Smooth muscle cell (in vitro differentiated cells): ENCODE measurements at regions not wholly inside any gene's neighbourhood (a gene's known extent, or its start where the extent isn't known, plus 50 kb on each side); places are given as distances from the start of the nearest gene placed in this dataset.

Experiments used
- DNase-seq: peaks from one replicate; lab custom pipeline; 2025; ENCODE audit not compliant: unreplicated experiment; lab: John Stamatoyannopoulos, UW
- H2AFZ ChIP-seq: fragments of 200-600 bp; sonication (generic); 2 replicates; pipeline ENCODE4 v1.6.0; 2016; ENCODE audit warnings: antibody characterized with exemption, low read depth, mild to moderate bottlenecking
- H3F3A ChIP-seq: fragments of 200-600 bp; sonication (generic); 2 replicates; pipeline ENCODE4 v1.6.0; 2017; ENCODE audit warnings: antibody characterized with exemption, low read depth
- H3K27ac ChIP-seq: fragments of 200-600 bp; sonication (generic); 2 replicates; pipeline ENCODE4 v1.5.1; 2016; ENCODE audit warnings: low read depth, mild to moderate bottlenecking
- H3K27me3 ChIP-seq: fragments of 200-600 bp; sonication (generic); 2 replicates; pipeline ENCODE4 v1.6.1; 2016; ENCODE audit warnings: low read depth, mild to moderate bottlenecking
- H3K36me3 ChIP-seq: fragments of 200-600 bp; sonication (generic); 2 replicates; pipeline ENCODE4 v1.5.1; 2016; ENCODE audit warnings: low read depth
- H3K4me1 ChIP-seq: fragments of 200-600 bp; sonication (generic); 2 replicates; pipeline ENCODE4 v1.5.1; 2016; ENCODE audit warnings: low read depth
- H3K4me2 ChIP-seq: fragments of 200-600 bp; sonication (generic); 2 replicates; pipeline ENCODE4 v1.6.0; 2016; ENCODE audit warnings: mild to moderate bottlenecking
- H3K4me3 ChIP-seq: fragments of 200-600 bp; sonication (generic); 2 replicates; pipeline ENCODE4 v1.5.1; 2016; ENCODE audit warnings: mild to moderate bottlenecking
- H3K79me2 ChIP-seq: fragments of 200-600 bp; sonication (generic); 2 replicates; pipeline ENCODE4 v1.6.0; 2016; ENCODE audit warnings: low read depth, mild to moderate bottlenecking
- H3K9ac ChIP-seq: fragments of 200-600 bp; sonication (generic); 2 replicates; pipeline ENCODE4 v1.6.0; 2016; ENCODE audit warnings: low read depth
- H3K9me3 ChIP-seq: fragments of 200-600 bp; sonication (generic); replicated peaks from 2 replicates; pipeline ENCODE4 v1.5.1; 2016; ENCODE audit warnings: low read depth
- H4K20me1 ChIP-seq: fragments of 200-600 bp; sonication (generic); 2 replicates; pipeline ENCODE4 v1.6.0; 2016; ENCODE audit warnings: low read depth
- CTCF ChIP-seq: fragments of 200-600 bp; sonication (generic); IDR thresholded peaks from 2 replicates; pipeline ENCODE4 v1.5.1; 2017; ENCODE audit warnings: borderline replicate concordance, mild to moderate bottlenecking, antibody characterized with exemption; ENCODE audit not compliant: insufficient read depth, poor library complexity, severe bottlenecking
- WGBS: methylation state at CpG from one replicate; pipeline ENCODE4 v1.1.7; 2016; ENCODE audit warnings: low lambda C conversion rate; 5-methylcytosine and 5-hydroxymethylcytosine counted together

DNA sequence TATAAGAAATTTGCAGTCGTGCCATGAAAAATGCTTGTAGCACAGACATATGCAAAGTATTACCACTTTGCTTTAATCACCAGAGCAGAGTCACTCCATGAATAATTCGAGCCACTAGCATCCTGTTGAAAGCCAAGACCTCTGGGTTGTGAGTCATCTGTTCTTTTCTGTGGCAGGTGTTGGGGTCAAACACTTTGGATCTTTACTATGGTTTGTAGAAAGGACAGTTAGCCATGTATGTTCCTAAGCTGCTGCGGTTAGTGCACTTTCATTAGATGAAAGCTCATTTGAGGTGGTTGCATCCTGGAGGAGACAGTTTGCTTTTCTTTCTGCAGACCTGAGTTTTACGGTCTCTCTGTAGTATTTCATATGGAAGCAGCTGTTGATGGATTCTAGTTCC lies 223.7 kb downstream of the DMRT2 start:
- Histone ChIP-seq H2AFZ (no peak overlapping the region), H3K4me3 (no peak overlapping the region), H3K9ac (no peak overlapping the region), H3K27me3 (no peaks in the 10 kb centered on the region), H3K27ac (no peak overlapping the region), H3K4me2 (no peak overlapping the region), H3K9me3 (peaks cover 5% of the 10 kb centered on the region), H3F3A (no peaks in the 10 kb centered on the region), H4K20me1 (no peaks in the 10 kb centered on the region), H3K36me3 (no peaks in the 10 kb centered on the region), H3K4me1 (no peaks in the 10 kb centered on the region), H3K79me2 (no peaks in the 10 kb centered on the region)
- TF ChIP-seq CTCF = no peak
- no peak for DNase-seq
- 61% methylated on average over 4 of the region's 4 CpGs for WGBS

DNA sequence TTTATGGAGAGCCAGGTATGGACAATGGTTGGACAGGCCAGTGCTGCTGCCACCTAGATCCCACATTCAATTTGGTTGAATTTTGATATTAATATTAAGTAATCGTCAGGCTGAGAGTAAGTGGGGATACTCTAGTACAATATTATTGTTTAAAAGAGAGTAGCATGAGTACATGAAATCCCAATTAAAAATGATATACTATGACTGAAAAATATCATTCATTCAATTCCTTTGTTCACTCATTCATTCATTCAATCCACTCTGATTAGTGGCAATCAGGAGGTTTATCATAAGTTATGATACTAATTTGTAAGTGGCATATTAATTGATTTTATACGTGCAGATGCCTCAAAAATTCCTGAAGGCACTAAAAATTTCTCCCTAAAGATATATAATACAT lies 224.2 kb downstream of the DMRT2 start:
- H3K4me1 ChIP-seq = no peaks in the 10 kb centered on the region
- H4K20me1 ChIP-seq = no peaks in the 10 kb centered on the region
- H2AFZ ChIP-seq = no peak overlapping the region
- H3K36me3 ChIP-seq = no peaks in the 10 kb centered on the region
- H3K27ac ChIP-seq = no peak overlapping the region
- H3K9ac ChIP-seq = no peak overlapping the region
- no peak overlapping the region for H3K4me2 ChIP-seq
- TF ChIP-seq CTCF = no peak
- 40% methylated on average over 2 of the region's 2 CpGs for WGBS
- peaks cover 5% of the 10 kb centered on the region for H3K9me3 ChIP-seq
- no peak for DNase-seq
- no peaks in the 10 kb centered on the region for H3K27me3 ChIP-seq
- no peaks in the 10 kb centered on the region for H3K79me2 ChIP-seq
- H3F3A ChIP-seq = no peaks in the 10 kb centered on the region
- H3K4me3 ChIP-seq = no peak overlapping the region

DNA sequence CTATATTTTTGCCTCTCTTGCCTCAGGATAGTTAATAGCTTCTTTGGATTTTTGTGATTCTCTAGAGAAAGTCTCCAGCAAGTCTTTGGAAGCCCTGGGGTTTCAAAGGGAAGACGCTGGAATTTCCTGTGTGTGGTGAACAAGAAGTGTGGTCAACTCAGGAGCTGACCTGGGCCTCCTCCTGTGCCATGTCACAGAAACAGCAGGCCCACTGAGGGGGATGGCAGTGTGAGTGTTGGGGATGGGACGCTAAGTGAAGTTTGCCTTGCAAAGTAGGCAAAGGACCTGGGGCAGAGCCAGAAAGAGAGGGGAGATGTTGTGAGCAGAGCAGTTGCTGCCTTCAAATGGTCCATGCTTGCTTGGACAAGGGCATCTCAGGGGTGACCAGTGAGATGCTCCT lies 226.3 kb downstream of the DMRT2 start:
- no peak for DNase-seq
- no peak overlapping the region for H3K4me3 ChIP-seq
- 40% methylated on average over 2 of the region's 2 CpGs for WGBS
- peaks cover 5% of the 10 kb centered on the region for H3K9me3 ChIP-seq
- H4K20me1 ChIP-seq = no peaks in the 10 kb centered on the region
- H2AFZ ChIP-seq = no peak overlapping the region
- no peak for TF ChIP-seq CTCF
- H3K27me3 ChIP-seq = no peaks in the 10 kb centered on the region
- no peak overlapping the region for H3K9ac ChIP-seq
- no peaks in the 10 kb centered on the region for H3F3A ChIP-seq
- H3K4me2 ChIP-seq = no peak overlapping the region
- no peaks in the 10 kb centered on the region for H3K79me2 ChIP-seq
- no peaks in the 10 kb centered on the region for H3K4me1 ChIP-seq
- no peak overlapping the region for H3K27ac ChIP-seq
- no peaks in the 10 kb centered on the region for H3K36me3 ChIP-seq

GRCh38 chr9:1284727-1285126 lies 234.6 kb downstream of the DMRT2 start:
- WGBS = 52% methylated on average over 2 of the region's 2 CpGs
- Histone ChIP-seq H3K4me2 (no peak overlapping the region), H3K4me1 (no peaks in the 10 kb centered on the region)

More at GRCh38 chr9:1284727-1285126, 234.6 kb downstream of the DMRT2 start:
- H3K4me3 ChIP-seq = no peak overlapping the region
- no peaks in the 10 kb centered on the region for H4K20me1 ChIP-seq
- no peaks in the 10 kb centered on the region for H3K36me3 ChIP-seq
- DNase-seq = no peak
- no peaks in the 10 kb centered on the region for H3F3A ChIP-seq
- TF ChIP-seq CTCF = no peak
- H3K27me3 ChIP-seq = no peaks in the 10 kb centered on the region
- H2AFZ ChIP-seq = no peak overlapping the region
- H3K9ac ChIP-seq = no peak overlapping the region
- H3K9me3 ChIP-seq = peaks cover 9% of the 10 kb centered on the region
- no peaks in the 10 kb centered on the region for H3K79me2 ChIP-seq
- no peak overlapping the region for H3K27ac ChIP-seq
